Hepatocyte (in vitro differentiated cells): ENCODE measurements at regions not wholly inside any gene's neighbourhood (a gene's known extent, or its start where the extent isn't known, plus 50 kb on each side); places are given as distances from the start of the nearest gene placed in this dataset.

ENCODE experiments used
- DNase-seq: peaks from one replicate; pipeline ENCODE4 v3.0.0-alpha.2; 2016; ENCODE audit warnings: low spot score
- H2AFZ ChIP-seq: fragments of 200-600 bp; sonication (generic); 2 replicates; pipeline ENCODE4 v1.6.0; 2016; ENCODE audit warnings: antibody characterized with exemption, mild to moderate bottlenecking
- H3K27ac ChIP-seq: fragments of 200-600 bp; sonication (generic); 2 replicates; pipeline ENCODE4 v1.5.1; 2016; ENCODE audit warnings: mild to moderate bottlenecking
- H3K27me3 ChIP-seq: fragments of 200-600 bp; sonication (generic); 2 replicates; pipeline ENCODE4 v1.6.1; 2016
- H3K36me3 ChIP-seq: fragments of 200-600 bp; sonication (generic); replicated peaks from 2 replicates; pipeline ENCODE4 v1.5.1; 2016; ENCODE audit warnings: low read depth; ENCODE audit not compliant: insufficient read depth
- H3K4me1 ChIP-seq: fragments of 200-600 bp; sonication (generic); 2 replicates; pipeline ENCODE4 v1.5.1; 2016; ENCODE audit warnings: mild to moderate bottlenecking, moderate library complexity; ENCODE audit not compliant: insufficient read depth
- H3K4me2 ChIP-seq: fragments of 200-600 bp; sonication (generic); 2 replicates; pipeline ENCODE4 v1.6.0; 2016
- H3K4me3 ChIP-seq: fragments of 200-600 bp; sonication (generic); 2 replicates; pipeline ENCODE4 v1.5.1; 2016; ENCODE audit warnings: mild to moderate bottlenecking
- H3K79me2 ChIP-seq: fragments of 200-600 bp; sonication (generic); 2 replicates; pipeline ENCODE4 v1.6.0; 2017; ENCODE audit warnings: mild to moderate bottlenecking
- H3K9me2 ChIP-seq: fragments of 200-600 bp; sonication (generic); replicated peaks from 2 replicates; pipeline ENCODE4 v1.6.0; 2017; ENCODE audit warnings: mild to moderate bottlenecking; ENCODE audit not compliant: insufficient read depth
- H3K9me3 ChIP-seq: fragments of 200-600 bp; sonication (generic); 2 replicates; pipeline ENCODE4 v1.5.1; 2016; ENCODE audit warnings: low read depth, mild to moderate bottlenecking
- H4K20me1 ChIP-seq: fragments of 200-600 bp; sonication (generic); 2 replicates; pipeline ENCODE4 v1.6.0; 2016; ENCODE audit warnings: mild to moderate bottlenecking; ENCODE audit not compliant: insufficient read depth, poor library complexity, severe bottlenecking
- EZH2 ChIP-seq: fragments of 200-600 bp; sonication (generic); IDR thresholded peaks from 2 replicates; pipeline ENCODE4 v1.6.1; 2016; ENCODE audit warnings: antibody characterized with exemption, mild to moderate bottlenecking, borderline replicate concordance
- EZH2phosphoT487 ChIP-seq: fragments of 200-600 bp; sonication (generic); IDR thresholded peaks from one replicate; pipeline ENCODE4 v1.6.1; 2018; ENCODE audit warnings: antibody characterized with exemption, mild to moderate bottlenecking, low read depth, moderate library complexity; ENCODE audit not compliant: unreplicated experiment, severe bottlenecking
- WGBS: methylation state at CpG from one replicate; pipeline ENCODE4 v1.1.6; 2016; ENCODE audit warnings: low lambda C conversion rate; ENCODE audit errors: missing lambda C conversion rate; 5-methylcytosine and 5-hydroxymethylcytosine counted together
- TF ChIP-seq, protein P1 (sequence below): fragments of 200-600 bp; sonication (generic); IDR thresholded peaks from 2 replicates; pipeline ENCODE4 v1.5.1; 2016; ENCODE audit warnings: antibody characterized with exemption, mild to moderate bottlenecking; ENCODE audit not compliant: poor library complexity

DNA sequence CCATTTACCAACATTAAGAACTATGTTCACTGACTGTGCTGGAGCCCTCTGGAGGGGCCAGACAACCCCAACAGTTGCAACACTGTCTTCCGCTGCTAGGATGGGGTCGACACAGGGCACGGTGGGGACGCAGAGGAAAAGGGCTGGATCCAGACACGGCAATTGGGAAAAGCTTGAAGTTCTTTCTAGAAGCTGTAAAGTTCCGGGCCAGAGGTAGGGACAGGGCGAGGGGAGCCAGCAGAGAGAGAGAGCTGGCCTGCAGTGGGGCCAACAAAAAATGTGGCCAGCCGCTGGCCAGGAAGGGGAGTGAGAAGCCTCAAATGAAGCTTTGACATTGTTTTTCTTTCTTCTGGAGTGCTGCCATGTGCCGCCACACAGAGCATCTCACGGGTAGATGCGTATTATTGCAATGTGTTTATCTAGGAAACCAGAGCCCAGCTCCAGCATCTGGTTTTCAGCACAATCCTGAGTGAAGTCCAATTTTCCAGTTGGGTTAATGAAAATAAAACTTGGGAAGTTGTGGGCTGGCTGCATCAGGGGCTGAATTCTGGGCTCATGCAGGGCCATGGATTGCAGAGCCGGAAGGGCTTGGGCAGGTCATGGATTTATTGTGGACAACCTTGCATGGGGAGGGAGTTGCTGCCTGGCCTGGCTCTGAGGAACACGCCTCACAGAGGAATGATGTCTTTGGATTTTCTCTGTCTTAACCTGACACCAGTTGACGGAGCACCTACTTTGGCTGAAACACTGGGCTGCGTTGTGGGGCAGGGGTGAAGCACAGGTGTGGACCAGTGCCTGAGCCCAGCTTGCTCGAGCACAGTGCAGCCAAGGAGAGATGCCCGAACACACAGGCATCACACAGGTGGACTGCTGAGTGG, 67.6 kb upstream of the AMPD3 start:
- H2AFZ ChIP-seq: no peak overlapping the region

GRCh38 chr11:10388101-10388500, 67.0 kb upstream of the AMPD3 start:
- DNase-seq: peak; percentile 30
- no peaks in the 10 kb centered on the region for H3K27me3 ChIP-seq
- no peaks in the 10 kb centered on the region for H4K20me1 ChIP-seq
- TF ChIP-seq EZH2 (no peak), EZH2phosphoT487 (no peak)
- TF ChIP-seq, protein P1, sequence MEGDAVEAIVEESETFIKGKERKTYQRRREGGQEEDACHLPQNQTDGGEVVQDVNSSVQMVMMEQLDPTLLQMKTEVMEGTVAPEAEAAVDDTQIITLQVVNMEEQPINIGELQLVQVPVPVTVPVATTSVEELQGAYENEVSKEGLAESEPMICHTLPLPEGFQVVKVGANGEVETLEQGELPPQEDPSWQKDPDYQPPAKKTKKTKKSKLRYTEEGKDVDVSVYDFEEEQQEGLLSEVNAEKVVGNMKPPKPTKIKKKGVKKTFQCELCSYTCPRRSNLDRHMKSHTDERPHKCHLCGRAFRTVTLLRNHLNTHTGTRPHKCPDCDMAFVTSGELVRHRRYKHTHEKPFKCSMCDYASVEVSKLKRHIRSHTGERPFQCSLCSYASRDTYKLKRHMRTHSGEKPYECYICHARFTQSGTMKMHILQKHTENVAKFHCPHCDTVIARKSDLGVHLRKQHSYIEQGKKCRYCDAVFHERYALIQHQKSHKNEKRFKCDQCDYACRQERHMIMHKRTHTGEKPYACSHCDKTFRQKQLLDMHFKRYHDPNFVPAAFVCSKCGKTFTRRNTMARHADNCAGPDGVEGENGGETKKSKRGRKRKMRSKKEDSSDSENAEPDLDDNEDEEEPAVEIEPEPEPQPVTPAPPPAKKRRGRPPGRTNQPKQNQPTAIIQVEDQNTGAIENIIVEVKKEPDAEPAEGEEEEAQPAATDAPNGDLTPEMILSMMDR: no peak
- H3K27ac ChIP-seq: peak overlapping the region; percentile 80
- H3K4me1 ChIP-seq: peaks cover 24% of the 10 kb centered on the region
- H3K9me3 ChIP-seq: no peaks in the 10 kb centered on the region
- WGBS: 44% methylated on average over 5 of the region's 5 CpGs
- no peaks in the 10 kb centered on the region for H3K79me2 ChIP-seq
- H3K4me3 ChIP-seq: no peak overlapping the region
- no peaks in the 10 kb centered on the region for H3K36me3 ChIP-seq
- H2AFZ ChIP-seq: no peak overlapping the region
- no peaks in the 10 kb centered on the region for H3K9me2 ChIP-seq
- H3K4me2 ChIP-seq: peak overlapping the region; percentile 57

More for the DNA sequence above, 67.6 kb upstream of the AMPD3 start:
- no peaks in the 10 kb centered on the region for H4K20me1 ChIP-seq
- WGBS: 64% methylated on average over 17 of the region's 17 CpGs
- no peaks in the 10 kb centered on the region for H3K9me2 ChIP-seq
- no peak overlapping the region for H3K4me3 ChIP-seq
- H3K9me3 ChIP-seq: no peaks in the 10 kb centered on the region
- peak overlapping the region; percentile 57 for H3K4me2 ChIP-seq
- DNase-seq: peak; percentile 54
- H3K36me3 ChIP-seq: no peaks in the 10 kb centered on the region
- H3K27me3 ChIP-seq: no peaks in the 10 kb centered on the region
- TF ChIP-seq EZH2phosphoT487 (no peak), EZH2 (no peak)
- TF ChIP-seq, protein P1: no peak
- H3K79me2 ChIP-seq: no peaks in the 10 kb centered on the region
- peak overlapping the region; percentile 80 for H3K27ac ChIP-seq
- H3K4me1 ChIP-seq: peaks cover 22% of the 10 kb centered on the region

- Histone ChIP-seq H3K4me2 (peak overlapping the region; percentile 57), H2AFZ (no peak overlapping the region), H3K4me1 (peaks cover 24% of the 10 kb centered on the region), H3K27me3 (no peaks in the 10 kb centered on the region), H3K79me2 (no peaks in the 10 kb centered on the region), H4K20me1 (no peaks in the 10 kb centered on the region), H3K4me3 (no peak overlapping the region), H3K27ac (peak overlapping the region; percentile 80), H3K9me3 (no peaks in the 10 kb centered on the region), H3K36me3 (no peaks in the 10 kb centered on the region), H3K9me2 (no peaks in the 10 kb centered on the region)
- no peak for DNase-seq
- TF ChIP-seq, protein P1: no peak
- TF ChIP-seq EZH2 (no peak), EZH2phosphoT487 (no peak)
- 51% methylated on average over 5 of the region's 5 CpGs for WGBS
Measured at GRCh38 chr11:10388574-10388973, 66.5 kb upstream of the AMPD3 start.
